Liver (tissue), 8 donors: ENCODE measurements at regions not wholly inside any gene's neighbourhood (a gene's known extent, or its start where the extent isn't known, plus 50 kb on each side); places are given as distances from the start of the nearest gene placed in this dataset.

Experiments
- DNase-seq: peaks from one replicate; pipeline ENCODE4 v3.0.0-alpha.2; 2017; ENCODE audit warnings: low spot score
- H3K27ac ChIP-seq, 2 donors: one replicate each; pipeline ENCODE4 v1.7.0; 2013; ENCODE audit warnings: inconsistent platforms in 2 of 2, low read length in 2 of 2, control low read depth in 1 of 2, low read depth in 1 of 2, mild to moderate bottlenecking in 1 of 2
- H3K27me3 ChIP-seq, 4 donors: one replicate each; pipeline versions ENCODE4 v1.6.1 to v1.7.0; 2013; ENCODE audit warnings: low read length in 3 of 4, inconsistent platforms in 1 of 4, mild to moderate bottlenecking in 1 of 4, moderate library complexity in 1 of 4; ENCODE audit not compliant: control insufficient read depth in 4 of 4, insufficient read depth in 4 of 4
- H3K36me3 ChIP-seq, 4 donors: one replicate each; pipeline versions ENCODE4 v1.6.1 to v1.7.0; 2013; ENCODE audit warnings: low read length in 3 of 4, mild to moderate bottlenecking in 3 of 4, low read depth in 1 of 4, moderate library complexity in 1 of 4; ENCODE audit not compliant: control insufficient read depth in 4 of 4, insufficient read depth in 3 of 4
- H3K4me1 ChIP-seq, 4 donors: one replicate each; pipeline versions ENCODE4 v1.6.1 to v1.7.0; 2013; ENCODE audit warnings: low read length in 3 of 4, mild to moderate bottlenecking in 3 of 4, moderate library complexity in 1 of 4; ENCODE audit not compliant: control insufficient read depth in 4 of 4, insufficient read depth in 4 of 4
- H3K4me3 ChIP-seq, 3 donors: one replicate each; pipeline versions ENCODE4 v1.6.1 to v1.7.0; 2013; ENCODE audit warnings: low read length in 3 of 3, control low read depth in 1 of 3, low read depth in 1 of 3, mild to moderate bottlenecking in 1 of 3
- H3K9ac ChIP-seq, 2 donors: one replicate each; pipeline ENCODE4 v1.7.0; 2013; ENCODE audit warnings: low read length in 2 of 2, mild to moderate bottlenecking in 2 of 2, moderate library complexity in 2 of 2, control low read depth in 1 of 2, low read depth in 1 of 2
- H3K9me3 ChIP-seq, 4 donors: one replicate each; pipeline versions ENCODE4 v1.6.1 to v1.7.0; 2013; ENCODE audit warnings: low read length in 3 of 4; ENCODE audit not compliant: control insufficient read depth in 4 of 4
- EGR1 ChIP-seq, 2 donors: IDR thresholded peaks; 2 replicates each; pipeline ENCODE4 v1.6.1; 2016 to 2018; ENCODE audit warnings: antibody characterized with exemption in 2 of 2, low read depth in 2 of 2
- FOXA1 ChIP-seq: IDR thresholded peaks from 2 replicates; pipeline ENCODE4 v1.6.1; 2016; ENCODE audit warnings: antibody characterized with exemption
- FOXA2 ChIP-seq: IDR thresholded peaks from 2 replicates; pipeline ENCODE4 v1.6.1; 2016; ENCODE audit warnings: antibody characterized with exemption
- GABPA ChIP-seq, 2 donors: IDR thresholded peaks in 1 of 2; conservative IDR thresholded peaks in 1 of 2; 2 replicates each; pipeline ENCODE4 v1.6.1; 2016; ENCODE audit warnings: antibody characterized with exemption in 2 of 2, mild to moderate bottlenecking in 1 of 2, moderate library complexity in 1 of 2
- HNF4A ChIP-seq, 2 donors: conservative IDR thresholded peaks; 2 replicates each; pipeline ENCODE4 v1.6.1; 2016; ENCODE audit warnings: antibody characterized with exemption in 2 of 2, mild to moderate bottlenecking in 2 of 2
- HNF4G ChIP-seq: IDR thresholded peaks from 2 replicates; pipeline ENCODE4 v1.6.1; 2016; ENCODE audit warnings: antibody characterized with exemption
- JUND ChIP-seq, 2 donors: IDR thresholded peaks; 2 replicates each; pipeline ENCODE4 v1.6.1; 2016; ENCODE audit warnings: antibody characterized with exemption in 2 of 2
- NR2F2 ChIP-seq: IDR thresholded peaks from 2 replicates; pipeline ENCODE4 v1.6.1; 2016; ENCODE audit warnings: antibody characterized with exemption
- RAD21 ChIP-seq, 2 donors: IDR thresholded peaks; 2 replicates each; pipeline ENCODE4 v1.6.1; 2016; ENCODE audit warnings: antibody characterized with exemption in 2 of 2, mild to moderate bottlenecking in 2 of 2
- RXRA ChIP-seq, 2 donors: IDR thresholded peaks; 2 replicates each; pipeline ENCODE4 v1.6.1; 2017 to 2018; ENCODE audit warnings: antibody characterized with exemption in 2 of 2, mild to moderate bottlenecking in 1 of 2
- SP1 ChIP-seq: IDR thresholded peaks from 2 replicates; pipeline ENCODE4 v1.6.1; 2018; ENCODE audit warnings: antibody characterized with exemption, mild to moderate bottlenecking
- TAF1 ChIP-seq: conservative IDR thresholded peaks from 2 replicates; pipeline ENCODE4 v1.6.1; 2016; ENCODE audit warnings: antibody characterized with exemption, mild to moderate bottlenecking
- YY1 ChIP-seq: IDR thresholded peaks from 2 replicates; pipeline ENCODE4 v1.6.1; 2016; ENCODE audit warnings: antibody characterized with exemption, mild to moderate bottlenecking
- WGBS: extraction: QIAGEN DNeasy Blood & Tissue Kit; methylation state at CpG from one replicate; pipeline ENCODE4 v1.1.7; 2013; 5-methylcytosine and 5-hydroxymethylcytosine counted together
- TF ChIP-seq, protein P1 (sequence below): IDR thresholded peaks from 2 replicates; pipeline ENCODE4 v1.6.1; 2016; ENCODE audit warnings: antibody characterized with exemption
- TF ChIP-seq, protein P2 (sequence below): fragments of 150-350 bp; IDR thresholded peaks from 2 replicates; pipeline ENCODE4 v1.5.1; 2017; ENCODE audit warnings: improper control_type of control experiment, low read depth, low read length; ENCODE audit not compliant: missing input control
- TF ChIP-seq, protein P3 (sequence below): IDR thresholded peaks from 2 replicates; pipeline ENCODE4 v1.6.1; 2016; ENCODE audit warnings: antibody characterized with exemption
- TF ChIP-seq, protein P4 (sequence below): IDR thresholded peaks from 2 replicates; pipeline ENCODE4 v1.6.1; 2016; ENCODE audit warnings: antibody characterized with exemption, mild to moderate bottlenecking
- TF ChIP-seq, protein P5 (sequence below): IDR thresholded peaks from 2 replicates; pipeline ENCODE4 v1.6.1; 2016; ENCODE audit warnings: antibody characterized with exemption
- donor health status: healthy.
- donor health status: healthy.
- donor health status: healthy.
- donor health status: healthy.
- donor health status: healthy.

DNA sequence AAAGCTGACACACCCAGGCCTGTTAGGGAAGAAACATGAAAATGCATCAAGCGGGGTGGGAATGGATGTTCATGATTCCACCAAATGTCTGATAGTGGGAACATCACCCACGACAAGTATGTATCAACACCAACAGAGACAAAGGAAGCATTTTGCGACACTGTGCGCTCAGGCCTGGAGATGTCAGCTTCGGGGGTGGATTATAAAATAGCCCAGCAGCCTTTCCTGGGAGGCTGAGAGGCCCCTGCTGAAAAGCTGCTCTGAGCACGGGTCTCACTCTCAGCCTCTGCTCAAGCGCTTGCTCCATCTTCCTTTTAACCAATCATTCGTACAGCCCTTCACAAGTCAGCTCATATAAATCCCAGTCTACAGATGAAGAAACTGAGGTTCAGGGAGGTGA is 213.5 kb downstream of the BCL11B start:
- H3K36me3 ChIP-seq, result no peaks in the 10 kb centered on the region
- no peak for DNase-seq
- no peak overlapping the region for H3K27ac ChIP-seq
- no peak overlapping the region for H3K9ac ChIP-seq
- TF ChIP-seq, protein P1, sequence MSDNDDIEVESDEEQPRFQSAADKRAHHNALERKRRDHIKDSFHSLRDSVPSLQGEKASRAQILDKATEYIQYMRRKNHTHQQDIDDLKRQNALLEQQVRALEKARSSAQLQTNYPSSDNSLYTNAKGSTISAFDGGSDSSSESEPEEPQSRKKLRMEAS, result no peak
- TF ChIP-seq YY1, result no peak
- TF ChIP-seq FOXA1, result no peak
- TF ChIP-seq, protein P2, sequence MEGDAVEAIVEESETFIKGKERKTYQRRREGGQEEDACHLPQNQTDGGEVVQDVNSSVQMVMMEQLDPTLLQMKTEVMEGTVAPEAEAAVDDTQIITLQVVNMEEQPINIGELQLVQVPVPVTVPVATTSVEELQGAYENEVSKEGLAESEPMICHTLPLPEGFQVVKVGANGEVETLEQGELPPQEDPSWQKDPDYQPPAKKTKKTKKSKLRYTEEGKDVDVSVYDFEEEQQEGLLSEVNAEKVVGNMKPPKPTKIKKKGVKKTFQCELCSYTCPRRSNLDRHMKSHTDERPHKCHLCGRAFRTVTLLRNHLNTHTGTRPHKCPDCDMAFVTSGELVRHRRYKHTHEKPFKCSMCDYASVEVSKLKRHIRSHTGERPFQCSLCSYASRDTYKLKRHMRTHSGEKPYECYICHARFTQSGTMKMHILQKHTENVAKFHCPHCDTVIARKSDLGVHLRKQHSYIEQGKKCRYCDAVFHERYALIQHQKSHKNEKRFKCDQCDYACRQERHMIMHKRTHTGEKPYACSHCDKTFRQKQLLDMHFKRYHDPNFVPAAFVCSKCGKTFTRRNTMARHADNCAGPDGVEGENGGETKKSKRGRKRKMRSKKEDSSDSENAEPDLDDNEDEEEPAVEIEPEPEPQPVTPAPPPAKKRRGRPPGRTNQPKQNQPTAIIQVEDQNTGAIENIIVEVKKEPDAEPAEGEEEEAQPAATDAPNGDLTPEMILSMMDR, result no peak
- TF ChIP-seq, protein P3, sequence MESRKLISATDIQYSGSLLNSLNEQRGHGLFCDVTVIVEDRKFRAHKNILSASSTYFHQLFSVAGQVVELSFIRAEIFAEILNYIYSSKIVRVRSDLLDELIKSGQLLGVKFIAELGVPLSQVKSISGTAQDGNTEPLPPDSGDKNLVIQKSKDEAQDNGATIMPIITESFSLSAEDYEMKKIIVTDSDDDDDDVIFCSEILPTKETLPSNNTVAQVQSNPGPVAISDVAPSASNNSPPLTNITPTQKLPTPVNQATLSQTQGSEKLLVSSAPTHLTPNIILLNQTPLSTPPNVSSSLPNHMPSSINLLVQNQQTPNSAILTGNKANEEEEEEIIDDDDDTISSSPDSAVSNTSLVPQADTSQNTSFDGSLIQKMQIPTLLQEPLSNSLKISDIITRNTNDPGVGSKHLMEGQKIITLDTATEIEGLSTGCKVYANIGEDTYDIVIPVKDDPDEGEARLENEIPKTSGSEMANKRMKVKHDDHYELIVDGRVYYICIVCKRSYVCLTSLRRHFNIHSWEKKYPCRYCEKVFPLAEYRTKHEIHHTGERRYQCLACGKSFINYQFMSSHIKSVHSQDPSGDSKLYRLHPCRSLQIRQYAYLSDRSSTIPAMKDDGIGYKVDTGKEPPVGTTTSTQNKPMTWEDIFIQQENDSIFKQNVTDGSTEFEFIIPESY, result no peak
- no peak for TF ChIP-seq HNF4A (conservative IDR thresholded peaks at IDR 0.05)
- no peak for TF ChIP-seq NR2F2
- no peak overlapping the region for H3K4me3 ChIP-seq
- no peaks in the 10 kb centered on the region for H3K4me1 ChIP-seq
- 93% methylated on average over 8 of the region's 8 CpGs for WGBS
- no peaks in the 10 kb centered on the region for H3K27me3 ChIP-seq
- peaks cover 0 to 3% (median 0%) of the 10 kb centered on the region in 4 donors for H3K9me3 ChIP-seq

DNA sequence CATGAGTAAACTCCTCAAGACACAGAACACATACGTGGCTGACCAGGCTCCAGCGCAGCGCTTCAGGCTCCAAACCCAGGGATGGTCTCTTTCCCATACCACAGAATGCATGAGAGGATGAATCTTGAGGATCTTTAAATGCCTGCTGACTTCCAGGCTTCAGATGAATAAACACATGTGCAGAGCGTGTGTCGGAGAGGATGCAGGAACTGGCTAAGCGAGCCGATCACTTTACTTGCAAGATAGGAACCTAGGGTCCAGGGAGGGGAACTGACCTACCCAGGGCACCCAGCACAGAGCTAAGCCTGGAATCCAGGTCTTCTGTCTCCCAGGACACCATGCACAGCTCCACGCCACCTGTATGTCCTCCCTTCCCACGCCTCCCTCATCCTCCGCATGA is 209.8 kb downstream of the BCL11B start:
- no peak for DNase-seq
- H3K36me3 ChIP-seq, result no peaks in the 10 kb centered on the region
- WGBS, result 87% methylated on average over 10 of the region's 10 CpGs

More for the DNA sequence above, 209.8 kb downstream of the BCL11B start:
- Histone ChIP-seq H3K9me3 (no peaks in the 10 kb centered on the region), H3K9ac (no peak overlapping the region), H3K4me3 (no peak overlapping the region), H3K4me1 (no peaks in the 10 kb centered on the region), H3K27ac (no peak overlapping the region), H3K27me3 (no peaks in the 10 kb centered on the region)
- TF ChIP-seq JUND (IDR thresholded peaks at IDR 0.05), result no peak
- TF ChIP-seq HNF4A (conservative IDR thresholded peaks at IDR 0.05), result no peak
- TF ChIP-seq FOXA1, result no peak
- TF ChIP-seq, protein P4, sequence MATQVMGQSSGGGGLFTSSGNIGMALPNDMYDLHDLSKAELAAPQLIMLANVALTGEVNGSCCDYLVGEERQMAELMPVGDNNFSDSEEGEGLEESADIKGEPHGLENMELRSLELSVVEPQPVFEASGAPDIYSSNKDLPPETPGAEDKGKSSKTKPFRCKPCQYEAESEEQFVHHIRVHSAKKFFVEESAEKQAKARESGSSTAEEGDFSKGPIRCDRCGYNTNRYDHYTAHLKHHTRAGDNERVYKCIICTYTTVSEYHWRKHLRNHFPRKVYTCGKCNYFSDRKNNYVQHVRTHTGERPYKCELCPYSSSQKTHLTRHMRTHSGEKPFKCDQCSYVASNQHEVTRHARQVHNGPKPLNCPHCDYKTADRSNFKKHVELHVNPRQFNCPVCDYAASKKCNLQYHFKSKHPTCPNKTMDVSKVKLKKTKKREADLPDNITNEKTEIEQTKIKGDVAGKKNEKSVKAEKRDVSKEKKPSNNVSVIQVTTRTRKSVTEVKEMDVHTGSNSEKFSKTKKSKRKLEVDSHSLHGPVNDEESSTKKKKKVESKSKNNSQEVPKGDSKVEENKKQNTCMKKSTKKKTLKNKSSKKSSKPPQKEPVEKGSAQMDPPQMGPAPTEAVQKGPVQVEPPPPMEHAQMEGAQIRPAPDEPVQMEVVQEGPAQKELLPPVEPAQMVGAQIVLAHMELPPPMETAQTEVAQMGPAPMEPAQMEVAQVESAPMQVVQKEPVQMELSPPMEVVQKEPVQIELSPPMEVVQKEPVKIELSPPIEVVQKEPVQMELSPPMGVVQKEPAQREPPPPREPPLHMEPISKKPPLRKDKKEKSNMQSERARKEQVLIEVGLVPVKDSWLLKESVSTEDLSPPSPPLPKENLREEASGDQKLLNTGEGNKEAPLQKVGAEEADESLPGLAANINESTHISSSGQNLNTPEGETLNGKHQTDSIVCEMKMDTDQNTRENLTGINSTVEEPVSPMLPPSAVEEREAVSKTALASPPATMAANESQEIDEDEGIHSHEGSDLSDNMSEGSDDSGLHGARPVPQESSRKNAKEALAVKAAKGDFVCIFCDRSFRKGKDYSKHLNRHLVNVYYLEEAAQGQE, result no peak
- TF ChIP-seq, protein P5, sequence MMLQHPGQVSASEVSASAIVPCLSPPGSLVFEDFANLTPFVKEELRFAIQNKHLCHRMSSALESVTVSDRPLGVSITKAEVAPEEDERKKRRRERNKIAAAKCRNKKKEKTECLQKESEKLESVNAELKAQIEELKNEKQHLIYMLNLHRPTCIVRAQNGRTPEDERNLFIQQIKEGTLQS, result no peak
- TF ChIP-seq FOXA2, result no peak
- TF ChIP-seq, protein P3, result no peak
- TF ChIP-seq TAF1, result no peak
- TF ChIP-seq HNF4G, result no peak
- no peak for TF ChIP-seq EGR1 (IDR thresholded peaks at IDR 0.05; ENCODE audit: low read depth in 2 of 2)
- TF ChIP-seq RAD21 (IDR thresholded peaks at IDR 0.05), result no peak
- TF ChIP-seq NR2F2, result no peak
- no peak for TF ChIP-seq RXRA (IDR thresholded peaks at IDR 0.05)
- no peak for TF ChIP-seq YY1
- TF ChIP-seq GABPA (IDR thresholded peaks at IDR 0.05 in 1 of 2, conservative IDR thresholded peaks at IDR 0.05 in 1 of 2), result no peak
- TF ChIP-seq, protein P1, result no peak
- TF ChIP-seq, protein P2, result no peak
- no peak for TF ChIP-seq SP1
